Neuronal stem cell (in vitro differentiated cells): ENCODE measurements at regions not wholly inside any gene's neighbourhood (a gene's known extent, or its start where the extent isn't known, plus 50 kb on each side); places are given as distances from the start of the nearest gene placed in this dataset.
A peak's percentile ranks its signal among the peaks of the same experiment; 100 is the strongest.

Experiments used
- DNase-seq: peaks from one replicate; pipeline ENCODE4 v3.0.0-alpha.2; 2013; ENCODE audit warnings: low spot score
- H2AFZ ChIP-seq: one replicate; pipeline ENCODE4 v1.6.1; 2013; ENCODE audit warnings: mild to moderate bottlenecking, low read length, inconsistent platforms
- H2AK5ac ChIP-seq: 2 replicates; pipeline ENCODE4 v1.6.1; 2013; ENCODE audit warnings: low read depth, mild to moderate bottlenecking, inconsistent platforms, low read length, moderate library complexity, mixed read lengths
- H2BK120ac ChIP-seq: 2 replicates; pipeline ENCODE4 v1.6.1; 2013; ENCODE audit warnings: low read depth, mild to moderate bottlenecking, inconsistent platforms, low read length, moderate library complexity, mixed read lengths
- H2BK12ac ChIP-seq: one replicate; pipeline ENCODE4 v1.6.1; 2013; ENCODE audit warnings: low read length, inconsistent platforms
- H2BK15ac ChIP-seq: 2 replicates; pipeline ENCODE4 v1.6.1; 2013; ENCODE audit warnings: mild to moderate bottlenecking, low read length, inconsistent platforms, mixed read lengths
- H2BK5ac ChIP-seq: one replicate; pipeline ENCODE4 v1.6.1; 2013; ENCODE audit warnings: inconsistent platforms, mild to moderate bottlenecking, low read length, moderate library complexity
- H3K14ac ChIP-seq: one replicate; pipeline ENCODE4 v1.6.1; 2013; ENCODE audit warnings: low read length, inconsistent platforms
- H3K18ac ChIP-seq: 2 replicates; pipeline ENCODE4 v1.6.1; 2013; ENCODE audit warnings: low read length, inconsistent platforms
- H3K23ac ChIP-seq: 2 replicates; pipeline ENCODE4 v1.6.1; 2013; ENCODE audit warnings: low read depth, mild to moderate bottlenecking, mixed read lengths, low read length, inconsistent platforms; ENCODE audit not compliant: poor library complexity
- H3K27ac ChIP-seq: replicated peaks from 3 replicates; pipeline ENCODE4 v1.5.1; 2013; ENCODE audit warnings: low read length, inconsistent platforms
- H3K27me3 ChIP-seq, 3 experiments: 2 replicates each; pipeline ENCODE4 v1.6.1; 2013; ENCODE audit warnings: low read length in 3 of 3, mild to moderate bottlenecking in 2 of 3, inconsistent platforms in 1 of 3, low read depth in 1 of 3, mixed read lengths in 1 of 3, moderate library complexity in 1 of 3; ENCODE audit not compliant: control insufficient read depth in 3 of 3, insufficient read depth in 3 of 3
- H3K36me3 ChIP-seq, 2 donors: replicated peaks in 1 of 2; 2 replicates each; pipeline ENCODE4 v1.6.1; 2013; ENCODE audit warnings: low read length in 2 of 2; ENCODE audit not compliant: control insufficient read depth in 2 of 2, insufficient read depth in 2 of 2
- H3K4ac ChIP-seq: 2 replicates; pipeline ENCODE4 v1.6.1; 2013; ENCODE audit warnings: inconsistent platforms, mild to moderate bottlenecking, low read length, moderate library complexity
- H3K4me1 ChIP-seq, 2 donors: 1 replicate in 1 of 2; 2 replicates in 1 of 2; pipeline ENCODE4 v1.6.1; 2013; ENCODE audit warnings: low read length in 2 of 2, low read depth in 1 of 2; ENCODE audit not compliant: control insufficient read depth in 2 of 2, insufficient read depth in 1 of 2
- H3K4me2 ChIP-seq: one replicate; pipeline ENCODE4 v1.6.1; 2013; ENCODE audit warnings: mild to moderate bottlenecking, low read length, inconsistent platforms; ENCODE audit not compliant: insufficient read depth, poor library complexity, severe bottlenecking
- H3K4me3 ChIP-seq, 2 donors: 2 replicates each; pipeline ENCODE4 v1.5.1; 2013; ENCODE audit warnings: low read length in 2 of 2, mild to moderate bottlenecking in 2 of 2, inconsistent platforms in 1 of 2, moderate library complexity in 1 of 2
- H3K79me1 ChIP-seq: one replicate; pipeline ENCODE4 v1.6.1; 2013; ENCODE audit warnings: low read depth, mild to moderate bottlenecking, inconsistent platforms, low read length, moderate library complexity
- H3K9ac ChIP-seq: one replicate; pipeline ENCODE4 v1.6.1; 2013; ENCODE audit warnings: mild to moderate bottlenecking, low read depth, low read length, inconsistent platforms; ENCODE audit not compliant: poor library complexity
- H3K9me3 ChIP-seq, 2 donors: replicated peaks in 1 of 2; 2 replicates each; pipeline versions ENCODE3 to v1.6.1; 2013; ENCODE audit warnings: low read length in 2 of 2, mild to moderate bottlenecking in 2 of 2, inconsistent platforms in 1 of 2, low read depth in 1 of 2, mixed read lengths in 1 of 2, moderate library complexity in 1 of 2; ENCODE audit not compliant: control insufficient read depth in 2 of 2, insufficient read depth in 1 of 2
- H4K8ac ChIP-seq: one replicate; pipeline ENCODE4 v1.6.1; 2013; ENCODE audit warnings: low read depth, mild to moderate bottlenecking, inconsistent platforms, low read length, moderate library complexity
- H4K91ac ChIP-seq: one replicate; pipeline ENCODE4 v1.6.1; 2013; ENCODE audit warnings: low read length, low read depth, mild to moderate bottlenecking, inconsistent platforms; ENCODE audit not compliant: poor library complexity
- WGBS, 2 donors: extraction: QIAGEN DNeasy Blood & Tissue Kit; methylation state at CpG; one replicate each; pipeline ENCODE4 v1.1.7; 2013; ENCODE audit warnings: missing lambda C conversion rate in 2 of 2, mixed read lengths in 1 of 2; ENCODE audit not compliant: insufficient read length in 2 of 2, insufficient replicate concordance in 1 of 2; ENCODE audit errors: extremely low coverage in 2 of 2; 5-methylcytosine and 5-hydroxymethylcytosine counted together

DNA sequence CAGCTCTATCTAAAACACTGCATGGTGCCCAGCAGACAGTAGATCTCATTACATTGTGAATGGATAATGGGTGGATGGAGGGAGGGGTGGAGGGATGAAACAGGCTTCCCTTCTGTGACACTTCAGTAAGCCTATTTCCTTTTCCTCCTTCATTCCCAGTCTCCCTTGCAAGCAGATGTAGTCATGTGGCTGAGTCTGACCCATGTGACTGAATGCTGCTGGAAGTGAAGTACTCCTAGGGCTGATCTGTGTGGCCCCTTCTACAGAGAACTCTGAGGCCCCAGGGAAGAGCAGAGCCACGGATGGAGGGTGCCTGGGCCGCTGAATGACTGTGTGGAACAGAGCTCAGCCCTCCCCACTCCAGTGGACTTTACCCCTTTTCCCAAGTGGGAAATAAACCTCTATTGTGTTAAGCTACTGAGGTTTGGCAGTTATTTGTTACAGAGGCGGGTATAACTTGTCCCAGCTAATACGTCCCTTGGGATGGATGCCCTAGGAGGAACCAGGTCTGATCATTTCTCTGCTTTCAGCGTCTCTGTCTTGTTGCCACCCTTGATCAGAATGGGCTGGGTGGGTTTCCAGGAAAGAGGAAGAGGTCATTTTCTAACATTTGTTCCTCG lies 176.1 kb upstream of the MVB12B start:
- H2BK120ac ChIP-seq, result no peak overlapping the region
- no peak overlapping the region for H3K14ac ChIP-seq
- peaks cover 0 to 6% (median 0%) of the 10 kb centered on the region in 3 experiments for H3K27me3 ChIP-seq
- H3K36me3 ChIP-seq, result no peaks in the 10 kb centered on the region
- H2BK15ac ChIP-seq, result no peak overlapping the region
- H2AFZ ChIP-seq, result peak overlapping the region; percentile 85
- peaks cover 0 to 2% of the 10 kb centered on the region in 2 donors for H3K9me3 ChIP-seq
- no peak overlapping the region for H2BK5ac ChIP-seq
- H3K4me2 ChIP-seq, result no peak overlapping the region
- H3K27ac ChIP-seq, result no peak overlapping the region
- no CpG with 5 or more reads among the region's 6 CpGs for WGBS, 2 donors
- H3K4me3 ChIP-seq, result no peak overlapping the region
- no peak overlapping the region for H3K23ac ChIP-seq
- no peak overlapping the region for H3K4ac ChIP-seq
- no peak overlapping the region for H3K9ac ChIP-seq
- H2BK12ac ChIP-seq, result no peak overlapping the region
- H4K8ac ChIP-seq, result no peak overlapping the region
- H4K91ac ChIP-seq, result no peak overlapping the region
- H3K79me1 ChIP-seq, result no peaks in the 10 kb centered on the region
- no peak overlapping the region for H2AK5ac ChIP-seq
- DNase-seq, result no peak
- H3K4me1 ChIP-seq, result peaks cover 0 to 5% of the 10 kb centered on the region in 2 donors
- no peak overlapping the region for H3K18ac ChIP-seq

DNA sequence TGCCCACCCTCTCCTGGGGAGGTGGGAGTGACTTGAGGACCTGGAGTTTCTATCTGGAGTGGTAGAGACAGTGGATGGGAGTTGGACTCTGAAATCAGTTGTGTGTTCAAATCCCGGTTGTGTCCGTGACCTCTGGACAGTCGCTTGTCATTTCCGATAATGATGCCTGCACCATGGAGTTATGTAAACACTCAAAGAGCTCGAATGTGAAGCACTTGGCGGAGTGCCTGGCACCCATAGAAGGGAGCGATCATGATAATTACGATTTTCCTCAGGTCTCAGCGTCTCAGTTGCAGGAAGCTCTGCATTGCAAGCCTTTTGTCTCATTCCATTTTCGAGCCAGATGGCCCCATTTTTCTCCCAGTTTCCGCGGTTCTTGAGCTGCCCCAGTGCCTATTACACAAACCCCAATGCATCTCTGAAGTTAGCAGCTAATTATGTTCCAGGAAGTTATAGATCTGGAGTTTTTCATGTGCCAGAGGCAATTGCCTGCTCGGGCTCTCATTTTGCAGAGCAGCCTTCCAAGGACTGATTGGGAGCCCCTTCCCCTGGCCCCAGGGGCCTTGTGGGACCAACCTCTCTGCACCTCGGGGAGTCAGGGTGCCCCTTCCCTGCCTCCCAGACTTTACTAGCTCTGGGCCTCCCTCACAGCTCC lies 175.5 kb upstream of the MVB12B start:
- Histone ChIP-seq H2BK5ac (no peak overlapping the region), H3K4me2 (no peak overlapping the region), H3K4me1 (peaks cover 0 to 2% of the 10 kb centered on the region in 2 donors), H3K27me3 (peaks cover 0 to 6% (median 0%) of the 10 kb centered on the region in 3 experiments), H2AFZ (peak overlapping the region; percentile 85), H2BK12ac (no peak overlapping the region), H3K18ac (no peak overlapping the region), H3K23ac (peak overlapping the region; percentile 16), H3K79me1 (no peaks in the 10 kb centered on the region), H3K4ac (no peak overlapping the region), H3K9me3 (peaks cover 0 to 2% of the 10 kb centered on the region in 2 donors), H3K9ac (no peak overlapping the region), H3K27ac (no peak overlapping the region), H2AK5ac (no peak overlapping the region), H2BK15ac (peak overlapping the region; percentile 4), H4K8ac (no peak overlapping the region), H3K14ac (no peak overlapping the region), H3K36me3 (no peaks in the 10 kb centered on the region), H2BK120ac (no peak overlapping the region), H3K4me3 (no peak overlapping the region), H4K91ac (no peak overlapping the region)
- no peak for DNase-seq
- WGBS, 2 donors, result no CpG with 5 or more reads among the region's 14 CpGs

DNA sequence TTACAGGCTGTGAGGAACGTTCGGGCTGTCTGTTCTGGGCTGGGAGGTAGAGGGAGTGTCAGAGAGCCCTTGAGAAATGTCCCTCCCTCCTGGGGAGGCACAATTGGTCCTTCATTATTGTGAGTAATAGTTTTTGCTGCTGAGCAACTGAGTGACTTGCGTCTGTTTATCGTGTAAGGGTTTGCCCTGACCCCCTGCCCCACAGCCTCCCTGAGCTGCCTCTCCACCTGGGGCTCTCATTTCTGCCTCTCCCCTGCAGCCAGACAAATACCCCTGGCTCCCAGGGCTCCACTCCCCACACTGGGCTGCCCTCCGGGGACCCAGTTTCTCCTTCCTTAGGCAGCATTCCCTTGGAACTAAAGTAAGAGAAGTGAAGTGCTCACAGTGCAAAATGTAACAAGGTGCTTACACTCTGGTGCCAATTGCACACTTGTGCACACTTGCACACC lies 174.9 kb upstream of the MVB12B start:
- no peak overlapping the region for H3K4me2 ChIP-seq
- peak overlapping the region; percentile 42 for H2BK15ac ChIP-seq
- H3K9ac ChIP-seq, result no peak overlapping the region
- H3K14ac ChIP-seq, result peak overlapping the region; percentile 28
- H3K27me3 ChIP-seq, result peaks cover 0 to 5% (median 0%) of the 10 kb centered on the region in 3 experiments
- H3K36me3 ChIP-seq, result no peaks in the 10 kb centered on the region
- no CpG with 5 or more reads among the region's 5 CpGs for WGBS, 2 donors
- H2BK12ac ChIP-seq, result no peak overlapping the region
- no peak overlapping the region for H3K4me3 ChIP-seq
- no peak overlapping the region for H2BK120ac ChIP-seq
- H3K18ac ChIP-seq, result peak overlapping the region; percentile 48
- no peak overlapping the region for H2AK5ac ChIP-seq
- H4K8ac ChIP-seq, result no peak overlapping the region
- H3K4me1 ChIP-seq, result no peaks in the 10 kb centered on the region
- H2BK5ac ChIP-seq, result no peak overlapping the region
- no peak overlapping the region for H2AFZ ChIP-seq
- no peak for DNase-seq
- no peak overlapping the region for H4K91ac ChIP-seq
- no peak overlapping the region for H3K27ac ChIP-seq
- H3K23ac ChIP-seq, result peak overlapping the region; percentile 16
- no peak overlapping the region for H3K4ac ChIP-seq
- no peaks in the 10 kb centered on the region for H3K79me1 ChIP-seq
- peaks cover 0 to 2% of the 10 kb centered on the region in 2 donors for H3K9me3 ChIP-seq

DNA sequence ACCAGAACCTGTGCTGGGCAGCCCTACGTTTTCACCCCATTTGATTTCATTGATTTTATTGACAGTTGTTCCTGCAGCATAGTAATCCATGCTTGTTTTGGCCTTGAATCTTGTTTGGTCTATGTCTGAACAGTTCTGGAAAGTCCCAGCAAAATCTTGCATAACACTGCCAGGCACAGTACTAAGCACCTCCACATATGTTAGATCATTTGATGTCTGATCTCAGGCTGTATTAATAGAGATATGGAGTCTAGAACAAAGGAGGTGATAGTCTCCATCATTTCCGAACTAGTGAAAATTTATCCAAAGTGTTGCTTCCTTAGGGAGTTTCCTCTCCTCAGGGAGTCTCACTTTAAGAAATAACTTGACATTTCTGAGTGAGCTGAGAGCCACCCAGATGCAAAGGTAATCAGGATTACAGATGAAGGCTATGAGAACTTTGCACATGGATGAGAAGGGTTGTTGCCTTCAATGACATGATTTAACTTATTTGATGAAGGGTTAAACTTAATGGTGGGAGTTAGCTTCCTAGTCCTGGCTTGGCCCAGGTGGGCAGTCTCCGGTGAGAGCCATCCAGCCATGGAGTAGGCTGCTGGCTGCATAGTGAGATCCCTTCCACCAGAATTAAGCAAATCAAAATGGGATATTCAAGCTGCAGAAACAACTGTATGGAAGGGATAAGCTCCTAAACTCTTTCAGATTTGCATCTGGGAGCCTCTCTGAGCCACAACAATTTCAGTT lies 173.8 kb upstream of the MVB12B start:
- Histone ChIP-seq H2BK120ac (no peak overlapping the region), H3K4me1 (no peaks in the 10 kb centered on the region), H4K91ac (no peak overlapping the region), H2AFZ (no peak overlapping the region), H3K4me3 (no peak overlapping the region), H3K27me3 (no peaks in the 10 kb centered on the region), H3K9me3 (no peaks in the 10 kb centered on the region), H2BK12ac (no peak overlapping the region), H3K27ac (no peak overlapping the region), H3K36me3 (no peaks in the 10 kb centered on the region), H3K9ac (no peak overlapping the region), H3K23ac (no peak overlapping the region), H2BK15ac (no peak overlapping the region), H3K79me1 (no peaks in the 10 kb centered on the region), H3K4ac (no peak overlapping the region), H4K8ac (no peak overlapping the region), H3K18ac (no peak overlapping the region), H3K14ac (no peak overlapping the region), H2AK5ac (no peak overlapping the region), H3K4me2 (no peak overlapping the region), H2BK5ac (no peak overlapping the region)
- no peak for DNase-seq
- WGBS, 2 donors, result no CpG with 5 or more reads among the region's 3 CpGs
